ENCODE measurements at regions not wholly inside any gene's neighbourhood (a gene's known extent, or its start where the extent isn't known, plus 50 kb on each side); places are given as distances from the start of the nearest gene placed in this dataset.
"Not testable (repeated sequence)": the region's sequence is repeated elsewhere in the genome, so short reads cannot be mapped to it uniquely, and the experiment has no call there.

DNA sequence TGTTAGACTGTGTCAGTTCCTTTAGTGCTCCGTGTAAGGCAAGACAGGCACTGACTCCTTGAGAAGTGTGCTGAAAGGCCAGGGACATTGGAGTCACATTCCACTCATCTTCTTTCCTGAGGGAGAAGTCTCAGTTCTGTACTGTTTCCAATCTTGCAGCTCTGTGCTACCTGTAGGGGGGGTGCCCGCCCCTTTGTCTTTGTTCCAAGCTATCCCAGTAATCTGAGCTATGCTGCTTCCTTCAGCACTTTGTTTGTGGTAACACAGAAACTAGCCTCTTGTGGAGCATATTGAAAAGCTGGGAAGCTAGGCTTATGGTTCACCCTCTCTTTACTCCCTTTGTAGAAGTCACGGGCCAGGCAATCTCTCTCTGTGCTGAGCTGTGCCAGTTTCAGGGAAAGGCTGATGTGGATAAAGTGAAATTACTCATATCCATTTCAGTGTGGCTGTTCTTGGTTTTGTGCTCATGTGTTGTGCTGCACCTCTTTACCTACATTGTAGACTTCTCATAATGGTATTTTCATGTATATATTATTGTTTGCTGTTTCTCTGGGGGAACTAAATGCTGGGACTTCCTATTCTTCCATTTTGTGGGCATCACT, 420.2 kb downstream of the SRGAP2C start:
- H3K79me1 ChIP-seq (ENCODE audit: low read depth in 1 of 2, low read length in 2 of 2); H3K4ac ChIP-seq (ENCODE audit: low read depth, low read length); intact Hi-C loops (cut with micrococcal nuclease); H3K9ac ChIP-seq (ENCODE audit: low read depth, low read length); H2AFZ ChIP-seq (replicated peaks; ENCODE audit: low read length, poor library complexity); H3K27me3 ChIP-seq (ENCODE audit: control insufficient read depth, insufficient read depth, low read length); BruUV-seq (replicated peaks); dilution Hi-C loops (cut with HindIII; ENCODE audit: low sequenced_read_pairs, unreplicated experiment); H3K4me2 ChIP-seq (ENCODE audit: low read depth, low read length); H2BK15ac ChIP-seq (ENCODE audit: low read depth, low read length); H3K9me1 ChIP-seq (ENCODE audit: insufficient read depth, low read length); H2BK5ac ChIP-seq (ENCODE audit: low read depth, low read length, poor library complexity, severe bottlenecking); H4K8ac ChIP-seq (ENCODE audit: low read depth in 2 of 2, low read length in 2 of 2); CTCF ChIA-PET; H2AK9ac ChIP-seq (replicated peaks; ENCODE audit: low read depth, low read length, poor library complexity); H4K5ac ChIP-seq (ENCODE audit: low read depth, low read length); H2AK5ac ChIP-seq (ENCODE audit: low read depth, low read length); H3K4me1 ChIP-seq (ENCODE audit: control insufficient read depth, insufficient read depth, low read length); H2BK120ac ChIP-seq (ENCODE audit: low read depth, low read length); H3K23ac ChIP-seq (ENCODE audit: low read depth, low read length); H3K36me3 ChIP-seq (ENCODE audit: control insufficient read depth, insufficient read depth, low read length); H3K56ac ChIP-seq (ENCODE audit: extremely low read depth, insufficient read depth, low read length); H3K27ac ChIP-seq (ENCODE audit: insufficient read depth, low read length); POLR2A ChIA-PET (ENCODE audit: unreplicated experiment); in situ Hi-C loops (cut with MboI; ENCODE audit: low sequenced_read_pairs); H3K9me3 ChIP-seq (ENCODE audit: control insufficient read depth, insufficient read depth, low read length); H2BK20ac ChIP-seq (ENCODE audit: low read depth, low read length); H4K91ac ChIP-seq (ENCODE audit: insufficient read depth, low read depth, low read length); H3K4me3 ChIP-seq (ENCODE audit: insufficient read depth, low read depth, low read length); DNase-seq; ATAC-seq (ENCODE audit: low read depth); H3K14ac ChIP-seq (replicated peaks; ENCODE audit: low read depth, low read length); H3K18ac ChIP-seq (ENCODE audit: low read depth, low read length); H4K20me1 ChIP-seq (ENCODE audit: insufficient read depth, low read length): not testable (repeated sequence)
- whole genome bisulfite sequencing, 2 experiments (ENCODE audit: extremely low coverage in 2 of 2, insufficient read length in 1 of 2), result no CpG with 5 or more reads among the region's 3 CpGs

- BruUV-seq (replicated peaks); H2BK20ac ChIP-seq (ENCODE audit: low read depth, low read length); H3K18ac ChIP-seq (ENCODE audit: low read depth, low read length); H2AK5ac ChIP-seq (ENCODE audit: low read depth, low read length); intact Hi-C loops (cut with micrococcal nuclease); H2AFZ ChIP-seq (replicated peaks; ENCODE audit: low read length, poor library complexity); H3K56ac ChIP-seq (ENCODE audit: extremely low read depth, insufficient read depth, low read length); H3K4me2 ChIP-seq (ENCODE audit: low read depth, low read length); POLR2A ChIA-PET (ENCODE audit: unreplicated experiment); H3K9me3 ChIP-seq (ENCODE audit: control insufficient read depth, insufficient read depth, low read length); H2BK120ac ChIP-seq (ENCODE audit: low read depth, low read length); H2BK5ac ChIP-seq (ENCODE audit: low read depth, low read length, poor library complexity, severe bottlenecking); H3K4me1 ChIP-seq (ENCODE audit: control insufficient read depth, insufficient read depth, low read length); H3K23ac ChIP-seq (ENCODE audit: low read depth, low read length); H4K20me1 ChIP-seq (ENCODE audit: insufficient read depth, low read length); in situ Hi-C loops (cut with MboI; ENCODE audit: low sequenced_read_pairs); H3K4ac ChIP-seq (ENCODE audit: low read depth, low read length); H4K5ac ChIP-seq (ENCODE audit: low read depth, low read length); H2BK15ac ChIP-seq (ENCODE audit: low read depth, low read length); ATAC-seq (ENCODE audit: low read depth); H3K27ac ChIP-seq (ENCODE audit: insufficient read depth, low read length); H3K9ac ChIP-seq (ENCODE audit: low read depth, low read length); H3K36me3 ChIP-seq (ENCODE audit: control insufficient read depth, insufficient read depth, low read length); H2AK9ac ChIP-seq (replicated peaks; ENCODE audit: low read depth, low read length, poor library complexity); H3K79me1 ChIP-seq (ENCODE audit: low read depth in 1 of 2, low read length in 2 of 2); CTCF ChIA-PET; H4K91ac ChIP-seq (ENCODE audit: insufficient read depth, low read depth, low read length); H4K8ac ChIP-seq (ENCODE audit: low read depth in 2 of 2, low read length in 2 of 2); H3K27me3 ChIP-seq (ENCODE audit: control insufficient read depth, insufficient read depth, low read length); H3K9me1 ChIP-seq (ENCODE audit: insufficient read depth, low read length); dilution Hi-C loops (cut with HindIII; ENCODE audit: low sequenced_read_pairs, unreplicated experiment); H3K4me3 ChIP-seq (ENCODE audit: insufficient read depth, low read depth, low read length); H3K14ac ChIP-seq (replicated peaks; ENCODE audit: low read depth, low read length); DNase-seq: not testable (repeated sequence)
- WGBS, 2 experiments (ENCODE audit: extremely low coverage in 2 of 2, insufficient read length in 1 of 2), result no CpG with 5 or more reads among the region's 2 CpGs
These were observed 422.7 kb downstream of the SRGAP2C start for GRCh38 chr1:121607499-121607898.
